ENCODE measurements at regions not wholly inside any gene's neighbourhood (a gene's known extent, or its start where the extent isn't known, plus 50 kb on each side); places are given as distances from the start of the nearest gene placed in this dataset.

DNA sequence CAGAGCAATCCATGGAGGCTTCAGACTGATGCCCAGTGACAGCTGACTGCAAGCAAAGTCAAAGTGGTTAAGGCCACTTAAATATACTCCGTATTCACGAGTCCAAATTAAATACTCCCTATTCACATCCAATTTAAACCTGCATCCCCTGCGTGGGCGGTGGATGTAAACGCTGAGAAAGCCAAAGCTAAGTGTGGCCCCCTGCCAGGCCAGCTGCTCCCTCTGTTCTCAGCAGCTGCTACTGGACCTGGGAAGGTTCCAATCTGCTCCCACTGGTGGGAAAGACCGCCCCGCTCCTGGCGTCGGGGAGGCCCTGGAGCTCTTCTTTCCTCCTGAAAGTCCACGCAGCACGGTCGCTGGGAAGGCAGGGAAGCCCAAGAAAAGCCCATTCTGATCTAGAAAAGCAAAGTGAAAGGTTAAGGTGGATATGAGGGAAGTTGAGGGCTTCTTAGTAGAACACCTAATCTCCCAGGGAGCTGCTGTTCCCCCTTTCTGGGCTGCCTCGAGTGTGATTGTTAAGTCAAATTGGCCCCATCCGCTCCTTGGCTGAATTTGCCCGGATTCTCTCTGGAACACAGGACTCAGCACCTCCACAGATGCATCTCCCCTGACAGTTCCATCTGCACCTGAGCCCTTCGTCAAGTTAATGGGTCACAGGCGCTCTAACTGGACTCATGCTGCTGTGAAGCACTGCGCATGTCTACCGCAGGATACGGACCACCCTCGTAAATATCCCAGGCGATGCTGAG is 205.5 kb downstream of the USP12 start:
- no peak for DNase-seq

DNA sequence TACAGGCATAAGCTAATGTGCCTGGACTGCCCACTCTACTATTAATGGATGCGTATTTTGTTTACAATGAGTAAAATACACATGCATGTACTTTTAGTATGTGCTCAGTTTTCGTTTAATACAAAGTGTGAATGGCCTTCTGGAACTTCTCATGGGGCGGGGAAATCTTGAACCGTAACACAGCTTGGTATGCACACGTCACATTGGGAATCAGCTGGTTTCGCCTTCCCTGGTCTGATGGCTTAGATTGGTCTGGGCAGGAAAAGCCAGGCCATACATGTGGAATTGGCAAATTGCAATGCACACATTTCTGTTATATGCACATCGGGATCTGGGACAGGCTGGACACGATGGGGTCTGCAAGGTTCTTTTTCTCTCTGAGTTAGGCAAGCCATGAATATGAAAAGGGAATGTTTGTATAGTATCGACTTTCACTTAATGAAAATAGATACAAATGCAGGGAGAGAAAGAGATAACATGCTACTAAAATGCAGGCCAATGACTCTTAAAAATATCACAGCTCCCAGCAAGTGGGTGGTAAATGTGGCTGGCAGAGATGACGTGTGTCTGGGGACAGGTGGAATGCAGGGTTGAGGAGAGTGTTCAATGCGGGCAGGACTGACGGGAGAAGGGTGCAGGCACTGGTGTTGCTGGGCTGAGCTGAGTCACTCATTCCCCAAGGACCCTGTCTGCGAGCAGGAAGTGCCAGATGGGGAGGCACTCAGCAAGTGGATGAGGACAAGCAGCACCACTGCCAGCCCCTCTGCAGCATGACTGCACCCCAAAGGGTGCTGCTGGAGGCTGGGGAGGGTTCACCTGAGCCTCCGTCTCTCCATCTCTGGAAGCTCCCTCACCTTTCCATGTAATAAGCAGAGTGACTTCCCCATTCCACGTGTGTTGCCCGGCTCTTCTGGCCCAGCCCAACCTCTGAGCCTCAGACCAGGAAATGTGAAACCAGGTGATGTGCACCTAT is 204.0 kb upstream of the GPR12 start:
- peak; percentile 37 for DNase-seq

DNA sequence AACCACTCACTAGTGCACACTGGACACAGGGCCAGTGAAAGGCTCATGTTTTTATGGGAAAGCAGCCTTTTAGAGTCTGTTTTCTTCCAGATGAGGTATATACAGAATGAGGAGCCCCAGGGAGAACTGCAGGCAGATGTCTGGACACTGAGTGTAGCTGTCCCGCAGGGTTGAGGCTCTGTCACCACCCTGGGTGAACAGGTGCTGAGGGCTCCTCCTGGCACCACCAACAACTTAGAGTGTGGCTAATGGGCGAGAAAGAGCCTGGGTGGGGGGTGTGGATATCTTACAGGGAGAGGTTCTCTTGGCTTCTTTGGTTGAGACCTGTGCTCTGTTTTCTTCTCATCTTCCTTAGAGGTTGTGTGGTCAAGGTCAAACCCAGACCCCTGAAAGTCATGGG is 202.1 kb upstream of the GPR12 start:
- no peak for DNase-seq

DNA sequence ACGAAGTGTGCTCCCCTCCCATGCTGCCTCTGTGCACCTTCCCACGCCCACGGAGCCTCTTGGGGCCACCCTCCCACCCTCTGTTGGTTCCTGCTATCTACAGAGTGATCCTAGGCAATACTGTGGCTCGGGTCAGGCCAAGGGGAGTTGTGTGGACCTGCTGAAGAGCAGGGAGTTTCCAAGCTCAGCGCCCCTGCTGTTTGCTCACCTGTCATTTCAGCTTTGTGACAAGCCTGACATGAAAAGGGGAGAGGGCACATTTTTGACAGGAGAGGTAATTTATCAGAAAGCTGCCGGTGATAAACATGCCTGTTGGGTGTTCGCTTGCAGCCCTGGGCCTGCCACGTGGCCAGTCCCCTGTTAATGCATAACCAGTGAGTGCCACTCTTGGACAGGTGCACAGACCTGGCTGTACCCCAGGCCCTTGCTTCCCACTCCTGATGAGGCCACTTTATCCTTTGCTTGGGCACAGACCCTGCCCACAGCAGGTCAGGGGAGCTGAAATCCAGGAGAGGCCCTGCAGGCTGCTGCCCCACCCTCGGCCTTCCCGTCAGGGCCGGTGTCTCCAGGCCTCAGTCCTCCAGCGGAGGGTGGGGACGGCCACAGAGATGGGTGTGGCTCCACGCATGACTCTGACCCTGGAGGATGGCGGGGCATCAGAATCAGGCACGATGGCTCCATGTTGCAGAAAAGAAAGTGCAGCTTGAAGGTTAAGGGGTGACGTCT is 201.5 kb upstream of the GPR12 start:
- DNase-seq = no peak

DNA sequence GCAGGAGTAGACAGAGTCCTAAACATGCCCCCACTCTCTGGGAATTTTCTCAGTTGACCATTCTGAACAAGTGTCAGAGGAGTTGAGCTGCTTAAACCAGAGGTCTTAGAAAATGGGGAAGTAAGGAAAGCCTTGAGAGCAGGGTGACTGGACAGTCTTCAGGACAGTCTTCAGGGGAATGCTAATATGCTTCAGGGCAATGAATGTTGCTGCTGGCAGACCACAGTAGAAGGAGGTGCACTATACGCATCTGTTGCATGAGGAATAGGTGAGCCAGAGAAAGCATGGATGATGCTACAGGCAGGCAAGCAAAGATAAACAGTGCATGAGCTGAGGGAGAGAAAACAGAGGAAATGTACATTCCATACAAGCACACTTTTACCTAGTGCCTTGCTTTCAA is 196.6 kb upstream of the GPR12 start:
- no peak for DNase-seq

DNA sequence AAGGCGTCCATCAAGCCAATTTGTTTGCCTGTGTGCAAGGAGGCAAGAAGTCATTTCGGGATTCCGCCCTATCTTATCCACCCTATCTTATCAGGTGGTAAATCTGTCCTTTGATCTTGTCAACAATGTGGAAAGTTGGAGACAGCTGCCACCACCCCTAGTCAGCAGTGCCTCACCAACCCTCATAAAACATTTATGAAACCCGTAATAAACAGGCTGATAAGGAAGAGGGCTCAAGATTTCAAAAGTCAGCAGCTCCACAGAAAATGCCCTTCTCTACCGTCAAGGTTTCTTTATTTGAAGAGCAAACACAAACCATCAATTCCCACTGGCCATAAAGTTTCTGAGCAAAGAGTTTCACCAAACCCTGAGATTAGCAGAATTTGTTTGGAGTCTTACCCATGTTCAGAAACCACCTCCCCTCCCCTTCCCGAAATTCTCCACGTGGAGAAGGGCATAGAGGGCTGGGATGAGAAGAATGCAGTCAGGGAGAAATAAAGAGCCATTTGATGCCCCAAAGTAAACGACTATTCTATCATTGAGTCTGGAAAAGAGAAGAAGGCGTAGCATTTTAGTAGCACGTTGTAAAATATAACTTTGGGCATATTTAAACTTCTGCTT is 196.0 kb upstream of the GPR12 start:
- DNase-seq = no peak

DNA sequence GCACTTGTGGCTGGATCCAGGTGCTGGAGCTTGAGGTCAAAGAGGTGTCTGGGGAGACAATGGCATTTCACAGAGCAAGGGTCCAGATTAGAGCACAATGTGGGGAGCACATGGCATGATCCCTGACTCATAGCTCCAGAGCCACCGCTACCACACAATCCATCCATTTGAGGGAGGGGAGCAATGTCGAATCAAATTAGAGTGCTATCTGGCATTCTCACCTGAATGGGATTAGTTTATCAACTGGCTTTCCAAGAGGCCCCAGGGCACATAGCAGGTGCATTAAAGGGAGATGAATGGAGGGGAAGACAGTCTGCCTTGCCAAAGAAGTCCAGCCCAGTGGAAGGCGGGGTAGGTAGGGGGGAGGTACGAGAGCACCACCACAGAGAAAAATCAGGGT is 194.4 kb upstream of the GPR12 start:
- no peak for DNase-seq

DNA sequence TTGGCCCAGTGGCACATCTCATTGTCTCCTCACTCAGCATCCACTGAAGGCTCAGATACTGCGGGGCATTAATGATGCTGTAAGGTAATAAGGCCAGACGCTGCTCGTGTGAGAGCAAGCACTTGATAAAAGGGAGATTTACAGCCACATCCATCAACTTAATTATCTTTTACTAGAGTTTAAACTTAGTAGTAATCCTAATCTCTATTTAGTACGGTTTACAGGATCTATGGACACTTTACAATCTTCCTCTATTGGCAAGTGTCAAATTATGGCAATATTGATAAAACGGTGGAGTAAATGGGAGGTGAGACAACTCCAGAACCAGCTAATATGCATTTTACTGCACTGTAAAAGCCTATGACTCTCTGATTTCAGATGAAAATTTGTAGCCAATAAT is 192.7 kb upstream of the GPR12 start:
- no peak for DNase-seq

DNA sequence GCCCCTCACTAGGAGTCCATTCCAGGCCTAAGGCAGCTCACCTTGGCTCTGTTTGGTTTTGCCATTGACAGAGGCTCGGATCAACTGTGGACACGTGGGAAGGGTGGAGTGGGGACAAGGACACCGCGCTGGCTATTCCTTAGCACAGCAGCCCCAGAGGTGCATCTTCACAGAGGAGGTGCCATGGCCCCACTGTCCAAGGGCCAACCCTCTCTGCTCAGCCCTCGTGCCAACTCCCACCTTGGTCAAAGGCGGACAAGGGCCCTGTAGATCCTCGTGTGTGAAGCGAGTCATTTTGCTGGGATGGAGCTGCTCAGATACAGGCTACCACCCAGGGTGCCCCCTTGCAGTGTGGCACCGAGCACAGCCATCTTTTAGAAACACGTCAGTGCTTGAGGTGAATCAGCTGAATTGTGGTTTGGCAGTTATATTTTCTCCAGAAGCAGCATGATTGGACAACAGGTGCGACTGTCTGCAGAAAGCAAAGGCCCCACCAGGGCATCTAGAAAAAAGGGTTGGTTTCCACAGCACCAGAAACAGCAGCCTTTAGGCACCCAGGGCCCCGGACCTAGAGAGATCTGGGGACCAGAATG is 192.1 kb upstream of the GPR12 start:
- no peak for DNase-seq

DNA sequence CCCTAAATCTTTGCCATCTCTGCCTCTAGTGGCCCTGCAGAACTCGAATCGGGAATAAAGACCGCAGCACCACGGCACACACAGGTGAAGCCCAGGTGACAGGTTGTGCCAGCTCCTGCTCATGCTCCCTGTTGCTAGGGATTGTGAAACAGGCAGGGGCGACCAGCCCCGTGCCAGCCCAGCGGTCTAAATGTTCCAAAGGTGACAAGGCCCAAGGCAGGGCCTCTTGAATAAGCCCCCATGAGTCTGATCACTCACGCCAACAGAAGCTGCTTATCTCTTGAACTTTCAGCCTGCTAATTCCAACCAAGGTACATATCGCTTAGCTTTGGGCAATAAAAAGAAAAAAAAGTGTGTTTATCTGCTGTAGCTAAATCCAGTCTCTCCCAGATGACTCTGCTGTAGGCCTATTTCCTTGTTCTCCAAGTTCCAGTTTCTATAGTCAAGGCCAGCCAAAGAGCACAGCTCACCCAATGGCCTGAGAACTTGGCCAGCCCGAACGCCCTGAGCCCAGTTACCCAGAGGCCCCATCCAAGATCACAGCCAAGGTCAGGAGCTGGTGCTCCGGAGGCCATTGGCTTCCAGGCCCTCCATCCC is 191.1 kb upstream of the GPR12 start:
- no peak for DNase-seq

DNA sequence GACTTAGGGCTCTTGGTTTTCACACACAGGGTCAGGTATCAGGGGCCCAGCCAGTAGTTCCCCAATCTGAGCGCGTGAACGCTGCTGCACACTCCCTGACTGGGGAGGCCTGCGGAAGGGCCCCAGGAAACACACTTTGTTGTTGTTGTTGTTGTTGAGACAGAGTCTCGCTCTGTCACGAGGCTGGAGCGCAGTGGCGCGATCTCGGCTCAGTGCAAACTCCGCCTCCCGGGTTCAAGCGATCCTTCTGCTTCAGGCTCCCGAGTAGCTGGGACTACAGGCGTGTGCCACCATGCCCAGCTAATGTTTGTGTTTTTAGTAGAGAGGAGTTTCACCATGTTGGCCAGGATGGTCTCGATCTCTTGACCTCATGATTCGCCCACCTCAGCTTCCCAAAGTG is 190.4 kb upstream of the GPR12 start:
- DNase-seq = no peak

DNA sequence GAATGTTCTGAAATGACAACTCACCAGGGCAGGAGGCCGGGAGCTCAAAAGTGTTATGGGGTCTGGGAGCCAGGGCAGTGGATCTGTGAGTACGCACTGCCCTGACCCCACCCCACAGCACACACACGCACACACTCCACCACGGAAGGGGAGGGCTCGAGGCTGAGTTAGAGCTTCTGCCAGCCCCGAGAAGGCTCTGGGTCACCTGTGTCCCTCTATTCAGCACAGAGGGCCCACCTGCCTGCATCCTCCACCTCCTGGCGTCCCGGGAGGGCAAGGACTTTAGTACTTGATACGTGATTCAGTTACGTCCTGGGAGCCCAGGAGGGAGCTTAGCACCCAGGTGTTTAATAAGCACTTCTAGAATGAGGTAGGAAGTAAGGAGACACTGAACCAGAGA is 190.0 kb upstream of the GPR12 start:
- no peak for DNase-seq

DNA sequence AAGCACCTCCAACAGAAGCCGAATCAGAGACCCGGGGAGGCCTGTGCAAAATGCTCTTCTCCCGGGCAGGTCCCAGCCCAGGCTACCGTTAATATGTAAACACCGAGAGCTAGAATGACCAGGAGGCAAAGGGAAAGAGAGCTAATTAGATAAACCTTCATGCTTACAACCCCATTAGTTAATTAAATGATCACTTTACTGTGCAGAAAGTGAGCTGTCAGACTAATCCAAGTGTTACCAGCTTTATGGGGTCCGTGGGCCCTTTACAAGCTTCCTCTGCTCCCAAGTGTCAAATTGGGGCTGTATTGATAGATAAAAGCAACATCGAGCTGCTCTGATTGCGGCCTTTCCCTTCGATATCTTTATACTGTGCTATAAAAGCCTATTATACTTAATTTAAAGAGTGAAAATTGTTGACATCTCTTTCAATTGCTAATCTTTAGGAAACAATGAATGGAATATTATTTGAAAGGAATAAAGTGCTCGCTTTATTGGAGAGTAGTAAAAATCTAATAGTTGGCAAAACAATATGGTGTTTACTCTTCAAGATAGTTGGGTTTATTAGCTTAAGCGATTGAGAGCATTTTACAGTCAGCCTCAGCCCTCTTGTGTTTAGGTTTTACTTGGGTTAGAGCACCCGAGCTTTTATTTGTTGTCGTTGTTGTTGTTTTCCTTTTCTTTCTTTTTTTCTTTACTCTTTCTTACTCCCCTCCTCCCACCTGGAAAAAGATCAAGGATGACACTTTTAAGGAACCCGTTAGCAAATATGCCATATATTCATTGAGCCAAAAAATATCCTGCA is 189.3 kb upstream of the GPR12 start:
- no peak for DNase-seq

DNA sequence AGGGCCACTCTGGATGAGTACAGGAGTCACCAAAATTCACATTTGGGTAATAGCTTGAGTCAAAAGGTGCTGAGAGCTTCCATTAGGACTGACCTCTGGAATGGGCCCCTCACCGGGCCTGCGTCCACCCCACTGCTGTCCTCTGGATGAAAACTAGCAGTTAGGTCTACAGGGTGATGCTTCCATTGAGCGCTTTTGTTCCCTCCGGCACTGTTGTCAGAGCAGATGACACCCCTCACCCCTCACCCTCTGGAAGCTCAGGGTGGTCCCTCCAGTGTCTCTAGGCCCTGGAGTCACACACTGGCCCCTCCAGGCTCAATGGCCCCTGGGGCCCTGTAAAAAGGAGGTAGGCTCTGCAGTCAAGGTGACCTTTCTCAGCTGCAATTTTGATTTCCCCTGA is 187.8 kb upstream of the GPR12 start:
- no peak for DNase-seq

DNA sequence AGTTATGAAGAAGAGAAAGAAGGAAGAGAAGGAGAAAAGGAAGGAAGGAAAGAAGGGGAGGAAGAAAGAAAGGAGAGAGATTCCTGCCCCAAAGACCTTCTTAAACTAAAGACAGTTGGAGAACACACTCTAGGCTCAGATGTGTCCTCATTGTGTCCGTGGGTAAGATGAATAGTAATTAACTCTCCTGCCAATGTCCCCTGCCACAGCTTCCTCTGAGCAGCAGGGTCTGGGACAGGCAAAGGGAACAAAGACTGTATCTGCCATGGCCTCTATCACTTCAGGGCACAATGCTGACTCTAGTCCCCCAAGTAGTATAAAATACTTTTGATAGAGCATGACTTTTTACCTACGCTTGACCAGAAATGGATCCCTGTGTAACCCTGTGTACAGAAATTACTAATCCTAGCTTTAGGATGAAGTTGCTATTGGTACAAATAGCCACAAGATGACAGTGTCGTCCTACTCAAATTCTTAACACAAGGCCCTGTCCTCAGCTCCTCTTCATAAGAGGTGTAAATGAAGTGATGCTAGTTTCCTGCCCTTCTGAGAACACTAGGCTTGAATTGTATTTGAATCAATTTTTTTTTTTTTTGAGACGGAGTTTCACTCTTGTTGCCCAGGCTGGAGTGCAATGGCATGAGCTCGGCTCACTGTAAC is 186.2 kb upstream of the GPR12 start:
- peak; percentile 33 for DNase-seq

DNA sequence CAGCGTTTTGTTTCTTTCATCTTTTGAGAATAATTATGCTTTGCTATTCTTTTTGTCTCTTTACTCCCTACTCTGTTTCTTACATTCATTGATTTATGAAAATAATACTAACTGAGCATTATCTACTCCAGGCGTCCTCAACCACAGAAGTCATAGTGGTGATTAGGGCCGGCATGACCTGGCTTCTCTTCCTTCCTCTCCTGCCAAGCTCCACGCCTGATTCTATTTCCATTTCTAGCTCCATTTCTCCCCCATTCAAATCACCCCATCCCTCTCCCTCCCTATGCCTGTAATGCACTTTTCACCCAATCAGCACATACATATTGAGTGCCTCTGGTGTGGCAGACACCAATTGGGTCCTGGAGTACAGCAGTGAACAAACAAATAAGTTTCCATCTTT is 183.2 kb upstream of the GPR12 start:
- DNase-seq = no peak

DNA sequence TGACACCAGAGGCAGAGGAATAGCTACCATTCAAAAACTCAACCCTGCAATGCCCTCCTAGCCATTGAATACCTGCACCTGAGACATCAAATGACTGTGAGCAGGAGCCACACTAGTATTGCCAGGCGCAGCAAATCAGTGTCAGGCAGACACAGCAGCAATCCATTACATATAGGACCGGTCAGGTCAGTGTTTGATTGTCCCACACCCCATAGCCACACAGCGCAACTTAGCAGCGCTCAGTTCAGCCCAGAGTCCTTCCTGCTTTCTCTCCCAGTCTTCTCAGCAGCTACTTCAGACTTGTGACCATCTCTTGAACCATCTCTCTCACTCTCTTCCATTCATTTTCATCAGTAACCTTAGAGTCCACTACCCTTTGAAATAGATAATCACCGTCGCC is 181.6 kb upstream of the GPR12 start:
- no peak for DNase-seq

DNA sequence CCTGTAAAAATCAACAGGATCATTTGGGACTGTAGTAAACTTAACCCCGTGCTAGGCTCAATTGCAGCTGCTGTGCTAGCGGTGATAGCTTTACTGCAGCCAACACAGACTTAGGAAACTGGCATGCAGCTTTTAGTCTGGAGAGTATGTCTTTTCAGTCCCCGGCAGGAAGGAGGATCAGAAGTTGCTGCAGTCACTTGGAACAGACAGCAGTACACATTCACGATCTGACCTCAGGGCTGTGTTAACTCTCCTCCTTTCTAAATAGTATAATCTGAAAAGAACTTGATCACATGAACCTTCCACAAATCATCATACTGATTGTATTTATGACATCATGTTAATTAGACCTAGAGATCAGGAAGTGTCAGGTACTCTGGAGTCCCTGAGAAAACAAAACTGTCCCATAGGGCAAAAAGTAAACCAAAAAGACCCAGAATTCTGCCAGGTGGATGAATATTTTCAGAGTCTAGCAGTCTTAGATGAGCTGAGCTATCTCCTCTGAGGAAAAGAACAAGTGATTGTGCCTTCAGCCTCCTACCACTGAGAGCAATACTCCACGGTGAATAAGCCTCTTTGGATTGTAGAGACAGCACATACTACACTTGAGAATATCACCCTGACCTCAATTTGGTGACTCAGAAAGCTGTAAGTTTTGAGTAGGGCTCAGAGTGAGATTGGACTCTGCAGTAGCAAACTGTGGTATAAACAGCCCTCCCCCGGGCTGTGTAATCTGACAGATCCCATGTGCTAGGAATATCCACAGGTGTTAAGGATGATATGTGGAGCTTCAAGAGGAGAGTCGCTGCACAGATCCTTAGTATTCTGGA is 181.0 kb upstream of the GPR12 start:
- DNase-seq = peak; percentile 50

DNA sequence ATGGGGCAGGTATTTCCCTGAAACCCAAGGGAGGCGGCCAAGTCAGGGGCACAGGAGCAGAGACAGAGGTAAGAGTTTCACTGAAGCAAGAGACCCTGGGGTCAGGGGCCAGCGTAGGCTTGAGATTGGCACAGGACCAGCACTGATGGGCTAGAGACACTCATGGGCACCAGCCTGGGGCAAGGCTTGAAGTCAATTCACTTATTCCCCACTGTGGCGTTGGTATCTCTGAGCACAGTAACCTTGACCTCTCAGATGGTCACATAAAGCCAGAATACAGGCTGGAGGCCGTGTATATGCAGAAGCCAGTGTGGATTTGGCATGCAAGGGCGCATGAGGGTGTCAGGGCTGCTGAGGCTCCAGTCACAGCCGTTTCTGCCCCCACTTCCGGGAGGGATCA is 173.5 kb upstream of the GPR12 start:
- DNase-seq = no peak

DNA sequence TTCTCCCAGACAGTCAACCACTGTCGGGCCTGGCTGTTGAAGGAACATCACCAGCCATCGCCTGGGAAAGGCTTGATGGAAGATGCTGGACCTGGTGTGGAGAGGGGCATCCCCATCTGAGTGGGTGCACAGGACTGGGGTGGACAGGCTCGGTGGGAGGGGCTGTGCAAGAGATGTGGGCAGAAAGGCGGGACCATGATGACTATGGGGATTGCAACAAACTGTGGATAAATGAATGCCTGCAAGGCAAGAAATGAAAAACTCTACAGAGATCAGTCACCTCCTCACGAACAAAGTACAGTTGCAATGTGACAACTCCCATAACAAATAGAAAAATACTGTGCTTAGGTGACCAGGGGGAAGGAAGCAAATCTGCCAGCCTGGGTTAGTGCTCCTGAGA is 171.9 kb upstream of the GPR12 start:
- no peak for DNase-seq

All from fibroblast of skin of back (primary cell).